Fibroblast of skin of right quadriceps (primary cell): ENCODE measurements at regions not wholly inside any gene's neighbourhood (a gene's known extent, or its start where the extent isn't known, plus 50 kb on each side); places are given as distances from the start of the nearest gene placed in this dataset.
"Not testable (repeated sequence)": the region's sequence is repeated elsewhere in the genome, so short reads cannot be mapped to it uniquely, and the experiment has no call there.

ENCODE experiments used
- DNase-seq: peaks from one replicate; pipeline ENCODE4 v3.0.0-alpha.2; 2013

DNA sequence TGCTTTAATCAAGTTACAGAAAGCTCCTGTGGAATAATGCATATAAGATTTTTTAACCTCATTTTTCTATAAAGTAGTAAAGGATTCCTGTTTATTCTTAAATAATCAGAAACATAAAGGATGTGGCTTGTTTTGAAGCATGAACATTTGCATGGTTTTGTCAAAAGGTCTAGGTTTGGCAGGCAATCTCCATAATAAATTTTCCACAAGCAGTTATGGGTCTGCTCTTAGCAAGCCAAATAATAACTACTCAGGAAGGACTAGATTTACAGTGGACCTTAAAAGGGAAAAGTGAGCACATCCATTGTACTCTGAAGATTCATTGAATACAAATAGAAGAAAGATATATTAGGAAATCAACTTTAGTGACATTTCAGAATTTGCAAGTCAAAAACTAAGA lies 407.3 kb upstream of the CBLB start:
- DNase-seq: peak; percentile 5

DNA sequence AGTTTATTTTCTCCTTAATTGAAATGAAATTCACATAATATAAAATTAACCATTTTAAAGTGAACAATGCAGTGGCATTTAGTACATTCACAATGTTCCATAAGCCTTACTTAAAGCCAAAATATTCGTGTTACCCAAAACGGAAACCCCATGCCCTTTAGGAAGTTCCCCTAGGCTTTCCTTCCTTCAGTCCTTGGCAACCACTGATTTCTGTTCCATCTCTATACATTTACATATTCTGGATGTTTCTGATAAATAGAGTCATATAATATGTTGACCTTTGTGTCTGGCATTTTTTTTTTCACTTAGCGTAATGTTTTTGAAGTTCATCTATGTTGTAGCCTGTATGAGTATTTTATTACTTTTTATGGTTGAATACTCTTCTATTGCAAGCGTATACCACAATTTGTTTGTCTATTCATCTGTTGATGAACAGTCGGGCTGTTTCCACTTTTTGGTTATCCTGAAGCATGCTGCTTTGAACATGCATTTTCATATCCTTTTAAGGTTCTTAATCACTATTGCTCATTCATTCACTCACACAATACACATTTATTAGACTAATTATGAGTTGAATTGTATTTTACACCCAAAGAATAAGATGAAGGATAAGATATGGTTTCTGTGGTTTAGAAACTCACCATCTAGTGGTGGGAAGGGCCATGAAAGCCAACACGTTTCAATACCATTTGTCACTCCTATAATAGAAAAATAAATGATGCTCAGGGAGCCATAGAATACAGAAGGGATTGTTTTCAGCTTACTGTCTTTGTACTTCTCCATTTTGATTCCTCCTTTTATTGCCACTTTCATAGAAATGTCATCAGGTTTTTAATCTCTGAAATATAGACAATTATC lies 408.2 kb upstream of the CBLB start:
- no peak for DNase-seq

DNA sequence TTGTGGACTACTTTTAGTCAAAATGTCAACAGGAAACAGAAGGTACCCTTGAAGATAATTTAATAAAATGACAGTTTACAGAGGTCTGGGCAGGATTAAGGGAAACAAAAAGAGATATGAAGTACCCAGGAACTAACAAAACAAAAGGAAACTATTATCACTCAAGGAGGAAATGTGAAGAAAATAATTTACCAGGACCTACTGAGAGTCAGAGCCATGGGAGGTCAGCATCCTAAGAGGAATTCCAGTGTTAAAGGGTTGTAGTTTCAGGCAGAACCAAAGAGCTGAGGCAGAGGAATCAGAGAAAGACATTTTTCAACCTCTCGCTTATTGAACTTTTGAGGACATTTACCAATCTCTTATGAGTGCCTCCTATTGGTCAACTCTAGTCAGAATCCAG lies 408.9 kb upstream of the CBLB start:
- DNase-seq: no peak

DNA sequence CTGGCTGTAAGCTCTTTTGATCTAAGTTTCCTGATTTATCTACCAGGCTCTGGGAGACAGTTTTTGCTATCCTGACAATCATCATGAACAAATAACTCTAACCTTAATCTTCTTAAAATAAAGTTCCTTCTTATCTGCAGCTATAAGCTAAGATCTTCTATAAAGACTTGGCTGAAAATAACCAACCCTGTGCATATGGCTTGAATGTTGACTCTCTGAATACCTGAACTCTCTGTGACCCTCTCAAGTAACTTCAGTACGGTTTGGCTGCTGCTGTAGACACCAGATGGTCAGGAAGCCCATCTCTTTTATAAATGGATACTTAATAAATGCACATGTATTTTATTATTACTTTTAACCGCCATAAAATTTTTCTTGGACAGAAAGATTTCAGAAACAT lies 412.4 kb upstream of the CBLB start:
- DNase-seq: peak; percentile 46

DNA sequence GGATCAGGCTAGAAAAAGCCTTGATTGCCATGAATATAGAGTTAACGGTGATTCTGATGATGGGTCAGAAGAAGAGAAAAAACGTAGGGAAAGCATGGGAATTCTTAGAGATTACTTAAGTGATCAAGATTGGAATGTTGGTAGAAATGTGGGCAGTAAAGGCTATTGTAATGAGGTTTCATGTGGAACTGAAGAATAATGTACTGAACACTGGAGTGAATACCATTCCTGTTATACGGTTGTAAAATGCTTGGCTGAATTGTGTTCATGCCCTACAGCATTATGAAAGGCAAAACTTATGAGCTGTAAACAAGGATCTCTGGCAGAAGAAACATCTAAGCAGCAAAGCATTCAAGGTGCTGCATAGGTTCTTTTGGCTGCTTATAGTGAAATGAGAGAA lies 414.1 kb upstream of the CBLB start:
- DNase-seq: no peak

DNA sequence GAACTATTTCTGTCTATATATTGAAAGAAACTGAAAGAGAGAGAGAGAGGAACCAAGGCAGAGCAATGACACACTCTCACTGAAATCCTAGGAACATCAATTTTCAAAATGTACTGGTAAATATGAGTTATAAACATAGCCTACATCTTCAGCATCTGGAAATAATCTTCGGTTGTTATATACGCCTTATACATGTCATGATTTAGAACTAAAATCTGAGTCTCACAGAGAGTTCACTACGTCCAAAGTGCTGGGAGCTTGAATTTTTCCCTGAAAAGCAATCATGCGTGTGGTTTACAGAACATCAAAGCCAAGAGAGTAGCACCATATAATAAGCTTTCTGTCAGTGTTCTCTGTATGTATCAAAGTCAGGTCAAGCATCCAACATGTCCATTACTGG lies 420.0 kb upstream of the CBLB start:
- peak; percentile 74 for DNase-seq

DNA sequence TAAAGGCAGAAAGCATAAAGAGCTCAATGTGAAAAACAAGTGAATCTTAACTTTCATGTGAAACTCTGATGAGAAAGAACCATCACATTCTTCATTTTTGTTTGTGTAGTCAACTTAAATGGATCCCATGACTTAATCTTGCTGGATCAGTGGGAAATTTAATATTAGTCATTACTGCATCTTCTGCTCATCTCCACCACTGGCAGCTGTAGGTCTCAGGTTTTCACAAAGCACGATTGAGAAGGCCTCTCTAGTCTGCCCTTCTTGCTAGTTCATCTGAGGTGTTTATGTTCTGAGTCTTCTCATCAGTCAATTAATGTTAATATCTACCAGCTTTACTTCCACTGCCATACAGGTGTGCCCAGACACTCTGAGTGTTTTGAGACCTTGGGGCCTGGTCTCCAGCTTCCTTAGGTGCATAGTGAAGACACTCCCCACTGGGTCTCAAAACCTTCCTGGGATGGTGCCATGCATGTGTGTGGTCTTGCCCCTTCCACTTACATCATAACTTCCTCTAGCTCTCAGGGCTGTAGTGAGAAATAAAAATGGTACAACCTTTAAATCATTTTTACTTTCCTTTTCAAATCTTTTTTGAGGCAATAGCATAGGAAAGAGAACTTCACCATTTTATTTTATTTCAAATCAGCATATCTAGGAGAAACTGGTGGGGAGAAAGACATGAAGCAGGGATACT lies 421.6 kb upstream of the CBLB start:
- no peak for DNase-seq

DNA sequence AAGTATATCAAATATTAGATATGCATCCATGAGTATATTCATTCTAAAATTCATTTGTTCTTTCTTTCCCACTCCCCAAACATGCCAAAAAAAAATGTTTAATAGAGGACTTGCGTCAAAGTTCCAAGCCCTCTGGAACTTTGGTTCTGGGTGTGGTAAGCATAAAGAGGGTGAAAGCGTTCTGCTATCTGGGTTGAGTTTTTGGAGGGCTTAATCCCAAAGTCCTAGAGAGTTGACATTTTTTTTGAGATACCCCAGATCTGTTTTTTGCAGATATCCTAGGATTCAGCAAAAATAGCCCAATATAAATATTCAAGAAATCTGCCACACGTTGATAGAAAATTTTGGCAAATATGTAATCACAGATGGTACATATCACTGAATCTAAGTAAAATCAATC lies 424.3 kb upstream of the CBLB start:
- DNase-seq: no peak

DNA sequence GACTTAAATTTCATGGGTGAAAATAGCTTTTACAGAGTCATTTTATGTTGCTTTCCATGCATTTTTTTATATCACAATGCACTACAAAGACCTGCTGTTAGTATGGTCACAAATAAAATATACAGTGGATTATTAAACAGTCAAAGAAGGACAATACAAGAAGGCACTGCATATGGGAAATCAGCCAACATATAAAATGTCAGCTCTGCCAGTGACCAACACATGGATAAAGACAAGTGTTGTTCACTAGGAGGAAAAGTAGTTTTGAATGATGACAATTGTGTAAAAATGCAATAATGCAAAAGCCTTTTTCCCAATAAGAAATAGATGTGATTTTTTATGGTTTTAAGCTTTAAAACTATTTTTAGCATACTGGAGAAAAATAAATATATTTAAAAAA lies 425.3 kb upstream of the CBLB start:
- no peak for DNase-seq

DNA sequence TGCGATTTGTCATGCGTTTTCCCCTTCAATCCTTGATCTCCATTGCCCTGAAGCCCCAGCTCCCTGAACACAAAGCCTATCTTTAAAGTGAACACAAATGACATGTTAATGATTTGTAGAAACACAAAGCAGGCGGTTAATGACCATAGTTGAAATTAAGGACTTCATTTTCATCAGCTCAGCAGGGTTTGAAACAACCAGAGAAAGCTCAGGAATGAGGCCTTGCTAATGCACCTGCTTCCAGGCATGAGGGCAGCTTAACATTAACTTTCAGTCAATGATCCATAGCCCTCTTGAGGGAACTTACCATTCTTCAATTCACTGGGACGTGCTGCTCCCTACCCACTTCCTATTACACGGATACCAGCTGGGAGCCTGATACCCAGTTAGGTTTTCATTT lies 427.2 kb upstream of the CBLB start:
- no peak for DNase-seq

DNA sequence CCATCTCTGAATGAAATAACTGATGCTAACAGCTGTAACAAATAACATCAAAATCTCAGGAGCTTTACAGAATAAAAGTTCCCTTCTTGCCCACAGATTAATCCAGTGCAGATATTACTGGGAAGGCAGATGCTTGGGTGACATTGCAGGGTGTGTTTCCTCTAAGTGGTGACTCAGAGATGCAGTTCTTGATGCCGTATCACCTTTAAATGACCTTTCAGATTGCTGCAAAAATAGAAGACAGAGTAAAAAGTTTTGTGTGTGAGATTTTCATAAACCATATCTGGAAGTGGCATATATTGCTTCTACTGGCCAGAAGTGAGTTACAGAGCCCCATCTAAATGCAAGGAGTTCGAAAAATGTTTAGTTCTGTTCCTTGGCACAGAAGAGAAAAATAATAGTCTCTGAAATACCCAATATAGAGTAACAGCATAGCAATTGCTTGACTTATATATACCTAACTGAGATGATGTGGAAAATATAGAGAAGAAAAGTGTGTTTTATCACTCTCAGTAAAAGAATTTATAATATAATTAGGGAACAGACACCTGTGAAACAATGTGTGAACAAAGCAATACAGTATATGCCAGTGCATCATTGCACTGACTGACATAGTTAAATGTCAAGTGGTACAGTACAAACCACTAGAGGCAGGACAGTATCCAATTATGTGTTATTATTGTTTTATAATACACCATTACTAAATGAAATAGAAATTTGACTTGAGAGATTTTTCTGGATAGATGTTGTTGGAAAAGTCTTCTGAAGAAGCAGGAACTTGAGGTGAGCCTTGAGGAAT lies 430.7 kb upstream of the CBLB start:
- DNase-seq: peak; percentile 34

DNA sequence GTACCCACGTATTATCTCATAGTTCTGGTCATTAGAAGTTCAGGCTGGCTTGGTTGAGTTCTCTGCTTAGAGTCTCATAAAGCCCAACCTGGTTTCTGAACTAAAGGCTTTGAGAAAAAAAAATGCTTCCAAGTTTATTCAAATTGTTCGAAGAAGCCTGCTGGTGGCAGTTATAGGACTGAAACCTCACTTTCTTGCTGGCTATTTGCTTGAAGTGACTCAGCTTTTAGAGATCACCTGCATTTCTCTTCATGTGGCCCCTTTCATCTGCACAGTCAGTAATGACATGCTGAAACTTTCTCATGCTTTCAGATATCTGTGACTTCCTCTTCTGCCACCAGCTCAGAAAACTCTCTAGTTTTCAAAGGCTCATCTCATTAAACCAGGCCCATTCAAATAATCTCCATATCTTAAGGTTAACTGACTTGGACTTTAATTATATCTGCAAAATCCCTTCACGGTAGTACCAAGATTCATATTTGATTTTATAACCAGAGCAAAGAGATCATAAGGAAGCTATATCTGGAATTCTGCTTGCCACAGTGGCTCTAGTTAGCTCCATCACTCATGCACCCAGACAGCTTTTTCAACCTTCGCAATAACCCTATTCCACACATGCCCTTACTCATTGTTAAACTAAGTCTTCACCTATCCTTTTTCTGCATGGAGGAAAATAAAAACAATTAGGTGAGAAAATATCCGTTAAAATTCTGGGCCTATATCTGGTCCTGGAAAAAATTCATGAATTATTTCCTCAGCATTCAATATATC lies 433.8 kb upstream of the CBLB start:
- DNase-seq: no peak

DNA sequence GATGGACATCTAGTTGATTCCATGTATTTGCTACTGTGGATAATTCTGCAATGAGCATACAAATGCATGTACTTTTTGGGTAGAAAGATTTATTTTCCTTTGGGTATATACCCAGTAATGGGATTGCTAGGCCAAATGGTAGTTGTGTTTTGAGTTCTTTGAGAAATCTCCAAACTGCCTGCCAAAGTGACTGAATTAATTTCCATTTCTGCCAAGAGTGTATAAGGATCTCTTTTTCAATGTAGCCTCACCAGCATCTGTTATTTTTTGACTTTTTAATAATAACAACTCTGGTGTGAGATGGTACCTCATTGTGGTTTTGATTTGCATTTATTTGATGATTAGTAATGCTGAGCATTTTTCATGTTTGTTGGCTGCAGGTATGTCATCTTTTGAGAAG lies 435.0 kb upstream of the CBLB start:
- DNase-seq: no peak

DNA sequence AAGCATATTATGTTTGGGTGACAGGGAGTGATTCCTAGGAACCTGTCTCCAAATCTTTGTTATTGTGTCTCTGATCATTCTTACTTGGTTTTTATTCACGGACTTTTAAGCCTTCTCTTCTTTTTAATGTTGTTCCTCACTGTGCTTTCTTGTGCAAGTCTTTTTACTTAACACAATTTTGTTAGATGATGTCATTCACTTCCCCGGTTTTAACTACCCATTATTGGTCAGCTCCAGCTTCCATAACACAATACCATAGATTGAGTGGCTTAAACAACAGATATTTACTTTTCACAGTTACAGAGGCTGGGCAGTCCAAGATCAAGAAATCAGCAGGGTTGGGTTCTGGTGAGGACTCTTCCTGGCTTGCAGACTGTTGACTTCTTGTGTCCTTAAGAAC lies 436.3 kb upstream of the CBLB start:
- DNase-seq: no peak

DNA sequence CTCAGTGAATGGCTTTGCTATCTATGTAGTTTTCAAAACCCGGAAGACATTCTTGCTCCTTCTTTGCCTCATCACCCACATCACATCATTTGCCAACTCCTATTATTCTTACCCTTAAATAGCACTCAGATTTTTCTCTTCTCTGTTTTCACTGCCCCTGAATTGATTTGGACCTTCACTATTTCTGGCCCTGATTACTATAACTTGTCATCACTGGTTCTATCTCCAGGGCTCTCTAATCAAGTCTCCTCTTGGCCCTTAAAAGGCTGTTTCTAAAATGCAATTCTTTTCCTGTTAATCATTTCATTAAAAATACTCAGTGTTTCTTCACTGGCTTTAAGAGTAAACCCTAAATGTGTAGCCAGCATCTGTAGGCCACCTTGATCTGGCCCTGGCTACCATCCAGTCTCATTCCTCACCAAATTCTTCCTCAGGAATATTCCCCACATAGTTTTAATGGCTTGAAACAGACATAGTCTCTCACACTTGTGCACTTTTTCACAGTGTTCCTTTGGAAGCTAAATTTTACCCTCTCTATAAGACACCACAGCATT lies 437.1 kb upstream of the CBLB start:
- peak; percentile 70 for DNase-seq

DNA sequence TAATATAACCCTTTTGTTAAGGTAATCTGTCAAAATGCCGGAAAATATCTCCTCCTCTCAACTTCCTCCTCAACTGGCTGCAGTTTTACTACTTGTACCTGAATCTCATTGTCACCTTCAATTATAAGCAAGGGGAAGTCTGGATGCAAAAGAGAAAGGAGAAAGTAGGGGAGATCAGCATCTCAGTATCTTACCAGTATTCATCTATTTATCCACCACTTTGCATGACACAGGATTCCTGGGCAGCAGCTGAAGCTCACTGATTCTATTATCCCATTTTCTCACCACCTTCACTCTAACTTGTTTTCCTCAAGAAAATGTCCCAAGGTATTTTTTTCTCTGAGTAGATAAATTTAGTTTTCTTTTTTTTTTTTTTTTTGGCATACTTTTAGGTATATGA lies 440.5 kb upstream of the CBLB start:
- DNase-seq: no peak

DNA sequence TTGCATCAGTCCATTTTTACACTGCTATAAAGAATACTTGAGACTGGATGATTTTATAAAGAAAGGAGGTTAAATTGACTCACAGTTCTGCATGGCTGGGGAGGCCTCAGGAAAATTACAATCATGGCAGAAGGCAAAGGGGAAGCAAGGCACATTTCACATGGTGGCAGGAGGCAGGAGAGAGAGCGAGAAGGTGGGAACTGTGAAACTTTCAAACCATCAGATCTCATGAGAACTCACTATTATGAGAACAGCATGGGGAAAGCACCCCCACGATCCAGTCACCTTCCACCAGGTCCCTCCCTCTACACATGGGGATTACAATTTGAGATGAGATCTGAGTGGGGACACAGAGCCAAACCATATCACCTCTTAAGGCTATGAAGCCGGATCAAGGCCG lies 441.0 kb upstream of the CBLB start:
- not testable (repeated sequence) for DNase-seq

DNA sequence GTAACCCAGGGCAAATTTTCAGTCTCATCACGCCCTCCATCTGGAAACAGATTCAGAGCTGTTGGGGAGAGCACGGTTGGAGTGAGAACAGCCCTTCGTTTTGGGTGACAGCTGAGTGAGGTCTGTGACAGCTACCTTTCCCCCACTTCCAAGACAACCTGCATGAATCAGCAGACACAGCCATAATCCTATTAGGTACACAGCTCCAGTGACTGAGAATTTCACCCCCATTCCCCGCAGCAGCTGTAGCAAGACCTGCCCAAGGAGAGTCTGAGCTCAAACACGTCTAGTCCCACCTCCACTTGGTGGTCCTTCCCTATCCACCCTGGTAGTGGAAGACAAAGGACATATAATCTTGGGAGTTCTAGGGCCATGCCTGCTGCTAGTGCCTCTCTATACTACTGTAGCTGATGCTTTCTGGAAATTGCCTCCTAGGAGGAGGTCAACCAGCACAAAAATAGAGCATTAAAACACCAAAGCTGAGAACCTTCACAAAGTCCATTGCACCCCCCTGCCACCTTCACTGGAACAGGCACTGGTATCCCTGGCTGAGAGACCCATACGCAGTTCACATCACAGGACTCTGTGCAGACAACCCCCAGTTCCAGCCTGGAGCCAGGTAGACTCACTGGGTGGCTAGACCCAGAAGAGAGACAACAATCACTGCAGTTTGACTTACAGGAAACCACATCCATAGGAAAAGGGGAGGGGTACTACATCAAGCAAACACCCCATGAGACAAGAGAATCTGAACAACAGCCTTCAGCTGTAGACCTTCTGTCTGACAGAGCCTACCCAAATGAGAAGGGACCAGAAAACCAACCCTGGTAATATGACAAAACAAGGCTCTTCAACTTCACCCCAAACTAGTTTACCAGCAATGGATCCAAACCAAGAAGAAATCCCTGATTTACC lies 448.6 kb upstream of the CBLB start:
- no peak for DNase-seq

DNA sequence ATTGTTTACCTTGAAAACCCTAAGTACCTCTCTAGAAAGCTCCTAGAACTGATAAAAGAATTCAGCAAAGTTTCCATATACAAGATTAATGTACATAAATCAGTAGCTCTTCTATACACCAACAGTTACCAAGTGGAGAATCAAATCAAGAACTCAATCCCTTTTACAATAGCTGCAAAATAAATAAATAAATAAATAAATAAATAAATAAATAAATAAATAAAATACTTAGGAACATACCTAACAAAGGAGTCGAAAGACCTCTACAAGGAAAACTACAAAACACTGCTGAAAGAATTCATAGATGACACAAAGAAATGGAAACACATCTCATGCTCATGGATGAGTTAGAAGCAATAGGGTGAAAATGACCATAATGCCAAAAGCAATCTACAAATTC lies 452.6 kb upstream of the CBLB start:
- DNase-seq: not testable (repeated sequence)

DNA sequence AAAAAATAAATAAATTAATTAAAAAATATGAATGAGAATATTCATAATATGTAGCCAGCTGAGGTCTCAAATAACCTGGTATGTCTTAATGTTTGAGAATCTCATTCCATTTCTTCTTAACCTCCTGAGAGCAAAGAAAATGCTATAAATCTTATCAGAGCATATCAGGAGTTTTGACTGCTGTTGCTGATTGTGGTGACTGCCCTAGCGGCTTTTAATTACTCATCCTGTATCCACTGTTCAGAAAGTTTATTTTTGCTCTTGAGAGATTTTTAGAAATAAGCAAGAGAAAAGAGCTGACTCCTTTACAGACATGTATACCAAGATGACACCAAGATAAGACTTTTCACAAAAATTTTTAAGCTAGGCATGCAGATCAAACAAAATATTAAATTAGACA lies 454.8 kb upstream of the CBLB start:
- DNase-seq: no peak

DNA sequence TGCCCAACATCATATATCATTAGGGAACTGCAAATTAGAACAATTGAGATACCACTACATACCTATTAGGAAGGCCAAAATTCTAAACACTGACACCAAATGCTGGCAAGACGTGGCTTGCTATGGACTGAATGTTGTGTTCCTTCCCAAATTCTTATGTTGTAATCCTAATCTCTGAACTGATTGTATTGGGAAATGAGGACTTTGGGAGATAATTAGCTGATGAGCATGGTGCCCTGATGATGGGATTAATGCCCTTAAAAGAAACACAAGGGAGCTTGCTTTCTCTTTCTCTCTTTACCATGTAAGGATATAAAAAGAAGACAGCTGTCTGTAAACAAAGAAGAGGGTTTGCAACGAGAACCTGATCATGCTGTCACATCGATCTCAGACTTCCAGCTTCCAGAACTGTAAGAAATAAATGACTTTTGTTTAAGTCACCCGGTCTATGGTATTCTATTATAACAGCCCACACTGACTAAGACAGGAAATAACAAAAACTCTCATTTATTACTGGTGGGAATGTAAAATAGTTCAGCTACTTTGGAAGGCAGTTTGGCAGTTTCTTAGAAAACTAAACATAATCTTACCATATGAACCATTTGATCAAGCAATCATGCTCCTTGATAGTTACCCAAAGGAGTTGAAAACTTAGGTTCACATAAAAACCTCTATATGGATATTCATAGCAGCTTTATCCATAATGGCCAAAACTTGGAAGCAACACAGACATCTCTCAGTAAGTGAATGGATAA lies 458.3 kb upstream of the CBLB start:
- DNase-seq: peak; percentile 37
